GM23338 (cell line): ENCODE measurements at regions not wholly inside any gene's neighbourhood (a gene's known extent, or its start where the extent isn't known, plus 50 kb on each side); places are given as distances from the start of the nearest gene placed in this dataset.

Source experiments
- ATAC-seq: fragments of 200-7000 bp; cut with Tn5 transposase; 3 replicates; pipeline ENCODE4 v1.9.1; 2020
- DNase-seq: peaks from one replicate; pipeline ENCODE4 v3.0.0-alpha.2; 2015; ENCODE audit warnings: low spot score
- H2AFZ ChIP-seq: fragments of 200-600 bp; sonication (generic); 2 replicates; pipeline ENCODE4 v1.8.0; 2016; ENCODE audit warnings: antibody characterized with exemption, mild to moderate bottlenecking, moderate library complexity
- H3F3A ChIP-seq: fragments of 200-600 bp; sonication (generic); replicated peaks from 2 replicates; pipeline ENCODE4 v1.8.0; 2017; ENCODE audit warnings: antibody characterized with exemption, mixed run types, low read depth
- H3K27ac ChIP-seq: fragments of 200-600 bp; sonication (generic); 2 replicates; pipeline ENCODE4 v1.6.1; 2016; ENCODE audit warnings: low read depth
- H3K27me3 ChIP-seq: fragments of 200-600 bp; sonication (generic); 2 replicates; pipeline ENCODE4 v1.8.0; 2016; ENCODE audit warnings: mild to moderate bottlenecking, mixed run types, moderate library complexity; ENCODE audit not compliant: insufficient read depth
- H3K36me3 ChIP-seq: fragments of 200-600 bp; sonication (generic); 2 replicates; pipeline ENCODE4 v1.8.0; 2016; ENCODE audit warnings: mild to moderate bottlenecking; ENCODE audit not compliant: insufficient read depth
- H3K4me1 ChIP-seq: fragments of 200-600 bp; sonication (generic); 2 replicates; pipeline ENCODE4 v1.8.0; 2016; ENCODE audit warnings: mild to moderate bottlenecking, moderate library complexity; ENCODE audit not compliant: insufficient read depth
- H3K4me2 ChIP-seq: fragments of 200-600 bp; sonication (generic); 2 replicates; pipeline ENCODE4 v1.7.1; 2017; ENCODE audit warnings: mixed run types
- H3K4me3 ChIP-seq: fragments of 200-600 bp; sonication (generic); 2 replicates; pipeline ENCODE4 v1.6.1; 2016; ENCODE audit warnings: mixed run types
- H3K79me2 ChIP-seq: fragments of 200-600 bp; sonication (generic); replicated peaks from 2 replicates; pipeline ENCODE4 v1.8.0; 2017; ENCODE audit warnings: mild to moderate bottlenecking; ENCODE audit not compliant: insufficient read depth
- H3K9me2 ChIP-seq: fragments of 200-600 bp; sonication (generic); 2 replicates; pipeline ENCODE4 v1.8.0; 2017; ENCODE audit not compliant: insufficient read depth
- H4K20me1 ChIP-seq: fragments of 200-600 bp; sonication (generic); replicated peaks from 2 replicates; pipeline ENCODE4 v1.8.0; 2017; ENCODE audit warnings: mild to moderate bottlenecking; ENCODE audit not compliant: insufficient read depth
- H3K27ac Mint-ChIP-seq: 2 replicates; pipeline ENCODE4 v1.8.0; 2020; ENCODE audit warnings: inconsistent platforms, mild to moderate bottlenecking, moderate library complexity, mixed read lengths
- H3K27me3 Mint-ChIP-seq: 3 replicates; pipeline ENCODE4 v1.8.0; 2022; ENCODE audit warnings: low read depth, mild to moderate bottlenecking, moderate library complexity, mixed read lengths, inconsistent platforms; ENCODE audit not compliant: insufficient read depth, poor library complexity
- H3K36me3 Mint-ChIP-seq: 3 replicates; pipeline ENCODE4 v1.8.0; 2021; ENCODE audit warnings: low read depth, mild to moderate bottlenecking, inconsistent platforms, moderate library complexity, mixed read lengths
- H3K4me1 Mint-ChIP-seq: 3 replicates; pipeline ENCODE4 v1.8.0; 2020; ENCODE audit warnings: mild to moderate bottlenecking, inconsistent platforms, mixed read lengths
- H3K4me3 Mint-ChIP-seq: 3 replicates; pipeline ENCODE4 v1.8.0; 2021; ENCODE audit warnings: moderate library complexity, mild to moderate bottlenecking, inconsistent platforms, mixed read lengths
- H3K9me3 Mint-ChIP-seq: 3 replicates; pipeline ENCODE4 v1.8.0; 2020; ENCODE audit warnings: moderate library complexity, mild to moderate bottlenecking, inconsistent platforms, mixed read lengths
- CREB1 ChIP-seq: fragments of 250-450 bp; sonication (Bioruptor Pico); IDR thresholded peaks from 2 replicates; pipeline ENCODE4 v1.5.0; 2020; ENCODE audit warnings: low read depth, mild to moderate bottlenecking, moderate library complexity
- CTCF ChIP-seq, 2 experiments: fragments of 200-600 bp in 1 of 2; sonication (generic) in 1 of 2; conservative IDR thresholded peaks; 2 replicates each; pipeline versions ENCODE4 v1.5.1 to v1.6.1; 2016 to 2017; ENCODE audit warnings: antibody characterized with exemption in 2 of 2, low read depth in 2 of 2, mild to moderate bottlenecking in 2 of 2, moderate library complexity in 1 of 2
- EZH2 ChIP-seq: fragments of 200-600 bp; sonication (generic); IDR thresholded peaks from one replicate; pipeline ENCODE4 v1.8.0; 2017; ENCODE audit warnings: antibody characterized with exemption, mild to moderate bottlenecking, low read depth; ENCODE audit not compliant: unreplicated experiment
- EZH2phosphoT487 ChIP-seq: fragments of 200-600 bp; sonication (generic); IDR thresholded peaks from one replicate; pipeline ENCODE4 v1.8.1; 2018; ENCODE audit warnings: antibody characterized with exemption; ENCODE audit not compliant: unreplicated experiment
- JUNB ChIP-seq: IDR thresholded peaks from one replicate; pipeline ENCODE4 v1.6.1; 2016; ENCODE audit warnings: antibody characterized with exemption; ENCODE audit not compliant: unreplicated experiment
- NANOG ChIP-seq: IDR thresholded peaks from 2 replicates; pipeline ENCODE4 v1.6.1; 2016; ENCODE audit warnings: antibody characterized with exemption, borderline replicate concordance
- POLR2AphosphoS5 ChIP-seq: IDR thresholded peaks from 2 replicates; pipeline ENCODE4 v1.6.1; 2016; ENCODE audit warnings: antibody characterized with exemption, low read depth
- REST ChIP-seq: IDR thresholded peaks from one replicate; pipeline ENCODE4 v1.6.1; 2018; ENCODE audit warnings: antibody characterized with exemption; ENCODE audit not compliant: unreplicated experiment
- STAT1 ChIP-seq: IDR thresholded peaks from one replicate; pipeline ENCODE4 v1.6.1; 2016; ENCODE audit warnings: antibody characterized with exemption; ENCODE audit not compliant: unreplicated experiment
- ZNF114 ChIP-seq: fragments of 250-450 bp; sonication (Bioruptor Pico); IDR thresholded peaks from 2 replicates; pipeline ENCODE4 v1.5.0; 2020; ENCODE audit warnings: mild to moderate bottlenecking, moderate library complexity
- ZNF331 ChIP-seq: fragments of 250-450 bp; sonication (Bioruptor Pico); IDR thresholded peaks from 2 replicates; pipeline ENCODE4 v1.5.0; 2020; ENCODE audit warnings: low read depth, mild to moderate bottlenecking, moderate library complexity
- ZNF462 ChIP-seq: fragments of 250-450 bp; sonication (Bioruptor Pico); IDR thresholded peaks from 2 replicates; pipeline ENCODE4 v1.5.0; 2020; ENCODE audit warnings: mild to moderate bottlenecking, moderate library complexity
- TF ChIP-seq, protein P1 (sequence below): IDR thresholded peaks from 2 replicates; pipeline ENCODE4 v1.6.1; 2016; ENCODE audit warnings: antibody characterized with exemption

- Histone ChIP-seq H3K9me2 (no peaks in the 10 kb centered on the region), H3K36me3 (no peaks in the 10 kb centered on the region), H3K4me1 (0 out of 2 replicates have a peak, but pooled peaks cover 6% of the 10 kb centered on the region), H4K20me1 (no peaks in the 10 kb centered on the region), H3K4me2 (peak overlapping the region; percentile 22; the same call in 1 of the 2 replicates), H2AFZ (peak overlapping the region; percentile 64; the same call in 1 of the 2 replicates), H3K4me3 (no peak overlapping the region), H3K27me3 (no peaks in the 10 kb centered on the region; the same call in 1 of the 2 replicates), H3K27ac (no peak overlapping the region), H3F3A (no peaks in the 10 kb centered on the region), H3K79me2 (no peaks in the 10 kb centered on the region)
- no peaks in the 10 kb centered on the region for H3K9me3 Mint-ChIP-seq
- TF ChIP-seq ZNF331 (CRISPR knock-in tag) (no peak), ZNF114 (no peak), EZH2phosphoT487 (no peak), ZNF462 (CRISPR knock-in tag) (no peak), STAT1 (no peak), EZH2 (no peak), REST (no peak), POLR2AphosphoS5 (no peak), CTCF (conservative IDR thresholded peaks at IDR 0.05; ENCODE audit: low read depth in 2 of 2) (no peak), CREB1 (CRISPR knock-in tag) (no peak), NANOG (no peak), JUNB (no peak)
- TF ChIP-seq, protein P1, sequence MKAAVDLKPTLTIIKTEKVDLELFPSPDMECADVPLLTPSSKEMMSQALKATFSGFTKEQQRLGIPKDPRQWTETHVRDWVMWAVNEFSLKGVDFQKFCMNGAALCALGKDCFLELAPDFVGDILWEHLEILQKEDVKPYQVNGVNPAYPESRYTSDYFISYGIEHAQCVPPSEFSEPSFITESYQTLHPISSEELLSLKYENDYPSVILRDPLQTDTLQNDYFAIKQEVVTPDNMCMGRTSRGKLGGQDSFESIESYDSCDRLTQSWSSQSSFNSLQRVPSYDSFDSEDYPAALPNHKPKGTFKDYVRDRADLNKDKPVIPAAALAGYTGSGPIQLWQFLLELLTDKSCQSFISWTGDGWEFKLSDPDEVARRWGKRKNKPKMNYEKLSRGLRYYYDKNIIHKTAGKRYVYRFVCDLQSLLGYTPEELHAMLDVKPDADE: no peak
- peaks cover 20% of the 10 kb centered on the region for H3K4me1 Mint-ChIP-seq
- no peak overlapping the region; the same call in 1 of the 2 replicates for H3K27ac Mint-ChIP-seq
- DNase-seq (peak; percentile 16), ATAC-seq (no peak; the same call in 2 of the 3 replicates)
- H3K36me3 Mint-ChIP-seq: no peaks in the 10 kb centered on the region
- H3K27me3 Mint-ChIP-seq: peaks cover 10% of the 10 kb centered on the region
- H3K4me3 Mint-ChIP-seq: no peak overlapping the region
Observed at GRCh38 chr2:60298006-60298696, 255.3 kb downstream of the BCL11A start.
